Anterior cingulate cortex (tissue), 58 donors: ENCODE measurements at regions not wholly inside any gene's neighbourhood (a gene's known extent, or its start where the extent isn't known, plus 50 kb on each side); places are given as distances from the start of the nearest gene placed in this dataset.

Experiments used
- DNase-seq, 58 donors: peaks; one replicate each; lab custom pipeline; 2025; lab: John Stamatoyannopoulos, UW

DNA sequence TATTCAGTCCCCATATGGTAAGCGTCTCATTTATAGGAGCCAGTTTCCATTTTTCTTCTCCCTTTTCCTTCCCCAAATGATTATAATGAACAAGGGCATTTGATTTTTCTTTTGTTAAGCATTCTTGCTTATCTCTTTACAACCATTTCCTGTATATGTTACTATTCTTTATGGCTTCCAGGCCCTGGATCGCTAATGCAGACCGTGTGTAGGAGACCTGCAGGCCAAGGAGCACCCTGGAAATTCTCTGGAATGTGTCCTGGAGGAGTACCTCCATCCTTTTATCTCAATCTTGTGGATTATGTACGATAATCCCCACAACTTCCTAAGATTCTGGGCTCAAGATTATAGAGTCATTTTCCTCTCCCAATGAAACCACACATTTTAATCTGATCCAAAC is 439.6 kb upstream of the MMADHC start:
- DNase-seq: no peak

DNA sequence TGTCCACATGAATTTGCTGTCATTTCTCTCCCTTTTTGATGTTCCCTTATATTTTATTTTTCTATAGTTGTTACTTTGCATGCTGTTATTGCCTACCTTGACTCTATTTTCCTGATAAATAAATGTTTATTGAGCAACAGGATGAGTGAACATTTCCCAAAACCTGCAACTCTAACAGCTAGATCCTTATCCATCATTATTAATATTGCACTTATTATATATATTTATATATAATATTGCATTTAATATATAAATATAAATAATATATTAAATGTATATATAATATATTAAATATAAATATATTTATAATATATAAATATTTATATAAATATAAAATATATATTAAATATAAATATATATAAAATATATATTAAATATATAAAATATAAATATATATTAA is 436.1 kb upstream of the MMADHC start:
- no peak for DNase-seq

DNA sequence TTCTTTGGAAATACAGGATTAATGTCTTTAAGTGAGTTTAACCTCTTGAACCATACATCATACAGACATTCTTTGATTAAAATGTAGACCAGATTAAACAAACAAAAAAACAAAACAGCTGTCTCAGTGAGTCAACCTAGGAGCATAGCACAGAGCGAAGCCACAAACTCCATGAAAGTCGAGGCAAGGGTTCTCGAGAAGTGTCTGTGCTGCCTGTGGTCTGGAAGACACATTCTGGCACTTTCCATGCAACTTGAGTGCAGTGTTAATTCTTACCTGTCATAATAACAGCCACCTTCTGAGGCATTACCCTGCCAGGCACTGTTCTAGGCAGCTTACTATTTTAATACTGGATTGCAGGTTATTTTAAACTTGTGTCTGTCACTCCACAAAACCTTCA is 435.5 kb upstream of the MMADHC start:
- DNase-seq: no peak

DNA sequence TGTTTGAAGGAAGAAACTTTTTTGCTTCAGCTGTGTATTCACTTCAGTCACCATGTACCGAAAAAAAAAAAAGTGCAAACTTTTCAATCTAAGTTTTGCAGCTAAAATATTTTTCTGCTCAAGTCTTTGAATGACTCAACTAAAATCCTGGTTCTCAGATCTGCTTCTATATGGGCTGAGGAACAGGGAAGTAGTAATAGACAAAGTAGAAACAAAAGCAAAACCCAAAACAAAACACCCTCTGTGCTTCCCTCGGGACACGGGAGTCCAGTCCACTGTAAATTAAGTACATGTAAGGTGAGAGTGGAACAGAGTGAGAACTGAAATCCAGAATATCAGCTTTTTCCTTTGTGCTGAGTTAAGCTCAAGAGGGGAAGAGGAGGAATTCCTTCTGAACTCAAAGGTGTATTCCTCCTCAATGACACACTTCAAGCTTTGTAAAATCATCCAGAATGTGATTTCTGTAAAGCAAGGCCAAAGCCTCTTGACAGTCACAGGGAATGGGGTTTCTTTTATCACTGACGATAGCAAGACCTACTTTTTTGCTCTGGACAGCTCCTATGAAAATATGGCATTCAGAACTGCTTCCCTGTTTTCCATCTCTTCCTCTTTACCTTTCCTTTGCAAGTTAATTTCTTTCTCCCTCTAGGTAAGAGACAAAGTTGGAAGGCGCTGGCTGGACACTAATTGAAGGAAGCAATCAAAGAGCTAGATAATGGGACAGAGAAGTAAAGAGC is 433.5 kb upstream of the MMADHC start:
- no peak for DNase-seq

DNA sequence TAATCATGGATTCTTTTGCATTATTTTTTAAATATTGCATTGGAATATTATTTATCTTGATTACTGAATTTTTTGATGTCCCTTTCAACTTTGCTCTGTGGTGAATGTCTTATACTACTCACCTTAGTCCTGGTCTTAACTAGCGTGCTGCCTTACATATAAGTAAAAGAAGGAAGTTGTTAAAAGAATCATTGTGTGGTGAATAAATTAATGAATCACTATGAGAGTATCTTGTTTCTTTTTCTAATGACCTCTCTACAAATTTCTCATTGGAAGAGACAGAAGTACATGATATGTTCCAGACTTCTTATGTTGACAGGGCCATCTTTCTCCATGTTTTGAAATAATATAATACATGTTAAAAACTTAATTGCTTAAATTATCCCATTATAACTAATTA is 432.6 kb upstream of the MMADHC start:
- no peak for DNase-seq

DNA sequence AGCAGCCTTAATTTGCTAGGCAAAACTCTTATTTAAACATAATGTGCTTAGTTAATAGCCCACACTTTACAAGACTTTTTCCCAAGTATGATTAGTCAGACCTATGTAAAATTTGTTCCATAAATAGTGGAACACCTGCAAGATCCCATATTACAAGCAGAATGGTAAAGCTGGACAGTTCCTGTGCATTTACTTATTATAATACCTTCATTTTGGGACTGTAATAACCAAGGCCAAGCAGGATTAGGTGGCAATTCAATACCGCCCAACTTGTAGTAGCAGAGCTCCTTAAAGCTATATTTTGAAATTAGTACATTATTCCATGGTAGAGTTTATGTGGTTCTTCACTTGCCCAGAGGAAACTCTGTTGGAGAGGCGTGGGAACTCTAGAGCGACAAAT is 431.5 kb upstream of the MMADHC start:
- no peak for DNase-seq

DNA sequence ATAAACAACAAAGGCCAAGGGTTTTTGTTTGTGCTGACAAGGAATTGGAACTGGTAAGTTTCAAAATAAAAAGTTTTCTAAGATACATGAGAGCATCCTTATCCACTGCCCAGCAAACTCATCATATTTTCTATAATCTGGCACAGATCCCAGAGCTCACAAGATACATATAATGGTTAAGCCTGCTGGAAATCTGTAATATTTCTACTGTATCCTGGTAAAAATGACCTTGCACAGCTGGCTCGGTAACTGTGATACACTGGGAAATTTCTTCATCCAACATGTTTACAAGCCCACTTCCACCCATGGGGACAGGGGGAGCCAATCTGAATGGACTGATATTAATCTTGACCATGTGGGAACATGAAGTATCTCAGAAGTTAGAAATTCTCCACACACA is 425.4 kb upstream of the MMADHC start:
- DNase-seq: no peak

DNA sequence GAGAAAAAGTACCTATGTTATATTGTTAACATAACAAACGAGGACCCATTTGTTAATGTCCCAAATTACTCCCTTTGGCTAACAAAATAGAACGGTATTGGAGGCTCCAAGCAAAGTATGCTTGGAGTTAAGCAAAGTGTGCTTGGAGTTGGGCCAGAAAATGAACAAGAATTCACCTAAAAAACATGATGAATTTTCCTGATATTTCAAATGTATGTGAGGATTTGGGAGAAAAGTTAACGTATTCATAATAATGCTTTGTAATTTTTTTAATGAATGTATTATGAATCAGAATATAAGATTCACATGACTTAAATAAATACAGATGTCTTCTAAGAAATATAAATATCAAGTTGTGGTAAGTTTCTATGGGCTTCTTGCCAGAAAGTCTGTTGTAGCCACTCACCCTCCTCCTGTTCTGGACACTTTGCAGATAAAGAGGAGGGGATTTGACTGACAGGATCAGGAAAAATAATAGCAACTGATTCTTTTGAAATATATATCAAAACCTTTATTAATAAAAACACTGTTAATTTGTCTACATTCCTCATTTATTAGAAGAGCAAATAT is 423.7 kb upstream of the MMADHC start:
- no peak for DNase-seq

DNA sequence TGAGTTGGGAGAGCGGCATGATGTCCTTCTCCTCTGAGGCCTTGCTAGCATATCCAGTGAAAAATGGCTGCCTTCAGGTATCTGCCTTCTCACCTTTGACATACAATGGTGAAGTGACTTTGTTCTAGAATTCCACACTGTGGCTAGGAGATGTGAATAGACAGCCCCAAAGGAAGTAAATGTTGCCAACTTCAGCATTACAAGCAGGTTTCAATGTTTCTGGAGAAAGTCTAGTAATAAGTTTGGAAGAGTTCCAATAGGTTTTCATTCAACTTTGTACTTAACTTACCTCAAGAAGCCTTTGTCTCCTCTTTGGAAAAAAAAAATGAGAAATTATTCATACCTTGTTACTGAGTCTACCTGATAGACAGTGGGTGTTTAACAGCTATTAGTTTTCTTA is 421.3 kb upstream of the MMADHC start:
- DNase-seq: no peak

DNA sequence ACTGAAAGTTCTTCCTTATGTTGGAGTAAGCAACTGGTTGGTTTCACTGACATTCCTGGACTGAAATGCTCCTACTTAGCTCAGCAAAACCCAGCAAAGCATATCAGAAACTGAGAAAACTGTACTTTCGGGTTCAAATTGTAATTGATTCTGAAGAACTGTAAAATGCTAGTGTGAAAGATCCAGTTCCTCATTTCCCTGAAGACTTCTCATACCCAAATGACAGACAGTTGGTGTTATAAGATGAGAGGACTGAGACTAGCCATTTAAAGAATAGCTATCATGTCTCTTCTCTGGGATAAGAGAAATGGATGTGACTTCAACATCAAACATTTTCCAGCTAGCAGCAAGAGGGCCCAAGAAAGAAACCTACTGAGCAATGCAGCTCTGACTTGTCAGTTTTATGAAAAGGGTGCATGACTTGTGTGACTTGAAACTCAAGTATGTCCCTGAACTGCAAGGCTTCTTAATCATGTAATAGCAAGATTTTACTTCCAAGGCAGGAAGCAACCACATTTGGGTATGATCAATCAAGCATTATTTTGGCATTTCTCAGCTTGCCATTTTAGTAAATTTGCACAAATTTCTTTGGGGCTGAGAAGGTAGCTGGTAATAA is 420.3 kb upstream of the MMADHC start:
- no peak for DNase-seq

DNA sequence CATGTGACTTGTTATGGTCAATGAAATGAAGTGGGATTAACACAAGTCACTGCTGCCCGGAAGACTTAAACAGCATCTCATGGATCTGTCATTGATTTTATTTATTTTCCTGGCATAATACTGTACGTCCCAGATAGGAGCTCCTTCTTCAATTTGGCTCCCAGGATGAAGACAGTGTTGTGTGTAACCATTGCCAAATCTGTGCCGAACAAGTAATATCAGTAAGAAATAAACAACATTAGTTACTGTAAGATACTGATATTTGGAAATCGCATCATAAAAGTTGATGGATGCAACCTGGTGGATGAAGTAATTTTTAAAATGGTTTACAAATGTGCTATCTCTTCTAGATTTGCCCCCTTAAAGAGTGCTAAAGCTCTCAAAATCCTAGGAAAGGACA is 419.0 kb upstream of the MMADHC start:
- no peak for DNase-seq

DNA sequence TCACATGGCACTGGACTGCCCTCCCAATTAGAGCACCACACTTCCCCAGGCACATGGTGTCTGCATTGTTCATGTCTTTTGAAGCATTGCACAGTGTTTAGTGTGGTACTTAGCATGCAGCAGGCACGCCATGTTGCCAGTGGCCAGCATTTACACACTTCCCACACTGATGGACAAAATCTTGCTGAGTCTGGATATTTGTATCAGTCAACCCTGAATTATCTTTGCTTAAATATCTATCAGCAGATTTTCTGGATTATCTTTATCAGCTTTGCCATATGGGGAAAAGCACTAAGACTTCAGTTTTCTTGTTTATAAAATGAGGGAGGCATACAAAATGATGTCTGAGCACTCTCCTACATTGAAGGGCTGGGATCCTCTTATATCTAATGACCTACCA is 416.0 kb upstream of the MMADHC start:
- no peak for DNase-seq

DNA sequence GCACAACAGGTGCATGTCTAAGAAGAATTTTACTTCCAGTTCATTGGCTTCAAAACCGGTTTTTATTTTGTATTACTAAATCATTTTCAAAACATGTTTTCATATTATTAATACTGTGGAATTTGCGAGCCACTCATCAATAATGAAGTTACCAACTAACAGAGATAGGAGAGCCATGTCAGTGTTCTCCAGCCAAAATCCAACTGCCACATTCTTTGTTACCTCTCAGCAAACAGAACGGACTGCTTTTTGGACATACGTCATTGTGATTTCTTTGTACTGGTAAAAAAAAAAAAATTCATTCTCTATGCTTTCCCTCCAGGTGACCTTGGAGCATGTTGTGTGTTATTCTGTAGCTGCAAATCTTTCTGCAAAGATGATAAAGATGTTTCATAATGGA is 414.2 kb upstream of the MMADHC start:
- no peak for DNase-seq

DNA sequence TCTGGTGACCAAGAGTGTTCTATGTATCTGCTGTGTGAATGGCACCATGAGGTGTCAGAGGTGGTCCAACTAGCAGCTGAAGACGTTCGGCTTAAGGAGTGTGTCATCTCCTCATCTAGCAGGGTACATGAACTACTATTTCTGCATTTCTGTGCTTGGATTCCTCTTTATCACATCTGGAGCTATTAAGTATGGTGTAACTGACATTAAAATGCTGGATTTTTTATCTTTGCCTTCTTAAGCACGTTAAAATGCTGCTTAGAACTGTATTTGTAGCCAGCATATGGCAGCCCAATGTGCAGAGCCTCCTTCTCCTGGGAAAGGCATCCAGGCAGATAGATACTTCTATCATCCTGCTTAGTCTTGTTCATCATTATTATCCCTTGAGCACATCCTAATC is 409.3 kb upstream of the MMADHC start:
- no peak for DNase-seq

DNA sequence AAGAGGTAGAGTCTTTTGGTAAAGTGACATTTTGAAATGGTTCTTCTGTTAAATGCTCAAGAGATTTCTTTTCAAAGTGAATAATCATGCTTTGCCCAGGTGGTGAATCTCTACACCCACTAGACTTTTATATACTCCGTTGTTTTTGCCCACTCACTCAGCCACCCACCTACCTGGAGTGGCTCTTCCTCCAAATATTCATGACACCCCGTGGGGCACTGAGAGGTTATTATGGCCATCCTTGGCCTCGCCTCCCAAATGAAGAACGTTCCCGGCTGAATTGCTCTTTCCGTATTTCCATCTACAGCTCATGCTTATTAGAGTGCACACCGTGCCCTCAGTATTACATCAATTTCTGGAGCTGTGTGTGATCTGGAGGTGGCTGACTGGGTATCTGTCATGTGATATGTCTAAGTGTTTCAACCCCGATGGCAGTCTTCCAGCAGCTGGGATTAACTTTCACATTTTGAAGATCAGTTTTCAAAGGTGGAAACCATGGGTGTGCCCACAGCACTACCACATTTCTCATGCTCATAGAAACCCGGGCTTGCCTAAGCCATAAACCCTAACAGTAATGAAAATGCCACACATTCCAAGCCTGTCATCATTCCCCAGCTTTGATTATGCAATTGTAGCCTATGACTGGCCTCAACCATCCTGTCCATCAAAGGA is 406.6 kb upstream of the MMADHC start:
- no peak for DNase-seq

DNA sequence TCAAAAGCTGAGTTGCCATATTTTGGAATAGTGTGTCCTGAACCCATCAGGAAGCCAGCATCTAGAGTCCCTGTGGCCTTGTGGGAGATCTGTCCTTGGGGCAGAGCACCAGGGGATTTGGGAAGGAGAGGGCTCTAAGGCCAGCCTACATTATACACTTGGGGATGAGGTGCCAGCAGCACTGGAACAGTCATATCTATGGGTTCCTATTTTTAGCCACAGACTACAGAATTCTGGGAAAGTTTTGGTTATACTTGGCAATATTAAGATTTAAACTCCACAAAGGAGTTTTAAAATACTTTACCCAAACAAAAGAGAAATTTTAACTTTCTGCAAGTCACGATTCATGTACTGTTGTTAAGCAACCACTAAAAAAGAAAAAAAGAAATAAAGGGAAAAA is 405.7 kb upstream of the MMADHC start:
- no peak for DNase-seq

DNA sequence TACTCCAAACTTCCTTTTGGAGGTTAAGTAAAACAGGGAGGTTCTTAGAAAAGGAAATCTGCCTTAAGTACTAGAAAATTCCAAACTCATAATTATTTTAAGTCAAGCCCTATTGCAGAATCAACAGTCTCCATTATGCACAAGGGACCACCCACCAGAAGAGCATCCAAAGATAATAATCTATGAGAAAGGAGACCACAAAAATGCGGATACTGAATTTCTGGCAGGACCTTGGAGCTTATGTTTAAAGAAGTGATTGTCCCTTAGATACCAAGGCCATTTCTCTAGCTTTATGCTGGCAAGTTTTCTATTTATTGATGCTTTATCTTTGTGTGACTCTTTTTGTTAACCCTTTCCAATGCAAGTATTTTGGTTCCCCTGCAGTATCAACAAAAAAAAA is 404.0 kb upstream of the MMADHC start:
- DNase-seq: no peak

DNA sequence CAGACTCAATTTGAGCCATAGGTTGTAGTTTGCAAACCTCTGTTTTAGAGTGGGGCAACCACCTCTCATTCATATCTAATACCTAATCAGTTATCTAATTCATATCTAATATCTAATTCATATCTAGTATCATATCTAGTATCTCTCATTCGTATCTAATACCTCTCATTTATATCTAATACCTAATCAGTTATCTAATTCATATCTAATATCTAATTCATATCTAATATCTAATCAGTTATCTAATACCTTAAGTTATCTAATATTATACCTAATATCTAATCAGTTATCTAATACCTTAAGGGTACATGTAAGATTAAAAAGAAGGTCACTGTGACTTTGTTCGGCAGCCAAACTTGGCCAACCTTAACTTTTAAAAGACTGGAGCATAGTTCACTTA is 403.4 kb upstream of the MMADHC start:
- no peak for DNase-seq

DNA sequence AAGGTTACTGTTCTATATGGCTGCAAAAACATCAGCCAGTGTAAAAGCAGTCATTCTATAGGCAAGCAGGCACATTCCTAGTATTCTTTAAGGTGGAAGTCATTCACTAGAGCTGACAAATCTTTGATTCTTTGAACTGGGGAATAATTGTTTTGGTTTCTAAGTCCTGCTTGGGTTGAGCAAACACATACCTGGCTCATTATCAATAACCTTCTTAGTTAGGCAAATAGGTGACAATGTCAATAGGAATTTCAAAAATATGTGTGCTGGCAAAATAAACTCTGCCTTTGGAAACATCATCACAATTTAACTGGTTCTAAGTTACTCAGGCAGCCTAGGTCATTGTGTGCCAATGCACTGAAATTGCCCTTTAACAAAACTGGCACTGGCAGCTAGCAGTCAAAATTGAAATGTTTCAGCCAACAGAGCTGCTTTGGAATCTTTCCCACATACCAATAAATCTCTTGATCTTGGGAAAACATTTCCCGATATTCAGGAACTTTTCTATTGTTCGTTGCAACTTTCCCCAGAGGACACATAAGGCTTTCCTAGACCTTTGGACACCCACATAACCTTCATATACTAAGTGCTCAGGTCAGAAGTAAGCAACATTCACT is 402.0 kb upstream of the MMADHC start:
- DNase-seq: no peak

DNA sequence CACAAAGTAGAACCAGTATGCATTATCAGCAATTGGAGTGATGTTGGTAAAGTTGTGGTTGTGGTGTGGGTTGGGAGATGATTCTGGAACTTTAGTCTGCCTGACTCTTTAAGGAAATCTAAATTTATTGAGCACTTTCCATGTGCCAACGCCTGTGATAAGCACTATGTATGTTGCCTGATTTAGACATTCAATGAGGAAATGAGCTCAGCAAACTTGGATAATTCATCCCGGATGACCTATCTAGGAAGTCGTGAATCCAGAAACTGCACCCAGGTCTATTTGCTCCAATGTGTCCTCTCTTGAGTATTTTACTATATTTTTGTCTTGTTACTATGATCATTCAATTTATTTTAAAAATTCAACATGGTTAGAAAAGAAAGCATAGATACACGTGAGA is 400.8 kb upstream of the MMADHC start:
- no peak for DNase-seq

DNA sequence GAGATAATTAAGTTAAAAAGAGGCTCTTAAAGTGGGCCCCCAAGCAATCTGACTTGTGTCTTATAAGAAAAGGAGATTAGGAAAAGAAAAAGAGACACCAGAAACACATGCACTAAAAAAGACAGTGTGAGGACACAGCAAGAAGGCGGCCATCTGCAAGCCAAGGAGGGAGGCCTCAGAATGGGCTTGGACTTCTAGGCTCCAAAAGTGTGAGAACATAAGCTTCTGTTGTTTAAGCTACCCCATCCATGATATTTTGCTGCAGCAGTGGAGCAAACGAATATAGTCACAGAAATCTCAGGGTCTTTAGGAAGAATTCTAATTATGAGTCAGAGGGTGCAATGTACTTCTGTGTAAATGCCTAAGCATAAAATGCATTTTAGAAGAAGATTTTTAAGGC is 399.3 kb upstream of the MMADHC start:
- DNase-seq: no peak
